GM19328 (cell line): ENCODE measurements at regions not wholly inside any gene's neighbourhood (a gene's known extent, or its start where the extent isn't known, plus 50 kb on each side); places are given as distances from the start of the nearest gene placed in this dataset.

ENCODE experiments used
- ATAC-seq: cut with Tn5 transposase; IDR thresholded peaks from one replicate; pipeline ENCODE4 v1.9.1; 2021; ENCODE audit warnings: mild to moderate bottlenecking, moderate library complexity; ENCODE audit not compliant: unreplicated experiment

- no peak for ATAC-seq
Measured at GRCh38 chr5:33315189-33315588, 125.6 kb upstream of the TARS1 start.

- no peak for ATAC-seq
Measured at GRCh38 chr5:33316773-33317172, 124.0 kb upstream of the TARS1 start.

- ATAC-seq = no peak
Measured at GRCh38 chr5:33317271-33317670, 123.5 kb upstream of the TARS1 start.

DNA sequence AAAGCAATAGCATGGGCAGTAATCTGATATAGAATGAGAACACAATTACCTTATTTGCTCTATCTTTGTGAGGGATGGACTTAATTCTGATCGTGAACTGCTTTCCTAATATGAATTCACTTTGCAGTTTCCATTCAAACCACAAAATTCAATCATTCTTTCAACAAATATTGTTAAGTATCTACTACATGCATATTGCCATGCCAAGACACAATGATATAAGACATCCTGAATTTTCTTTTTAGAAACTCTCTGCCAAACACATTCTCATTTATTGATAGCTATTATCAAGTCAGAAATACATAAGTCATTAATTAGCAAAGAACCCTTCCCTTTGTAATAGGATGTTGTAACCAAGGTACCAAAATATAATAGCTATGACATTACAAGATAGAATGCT, 121.6 kb upstream of the TARS1 start:
- ATAC-seq = no peak

GRCh38 chr5:33319841-33320240, 120.9 kb upstream of the TARS1 start:
- ATAC-seq = no peak

- ATAC-seq = no peak
Measured at GRCh38 chr5:33321026-33321425, 119.7 kb upstream of the TARS1 start.

GRCh38 chr5:33322632-33323031, 118.1 kb upstream of the TARS1 start:
- ATAC-seq = no peak

DNA sequence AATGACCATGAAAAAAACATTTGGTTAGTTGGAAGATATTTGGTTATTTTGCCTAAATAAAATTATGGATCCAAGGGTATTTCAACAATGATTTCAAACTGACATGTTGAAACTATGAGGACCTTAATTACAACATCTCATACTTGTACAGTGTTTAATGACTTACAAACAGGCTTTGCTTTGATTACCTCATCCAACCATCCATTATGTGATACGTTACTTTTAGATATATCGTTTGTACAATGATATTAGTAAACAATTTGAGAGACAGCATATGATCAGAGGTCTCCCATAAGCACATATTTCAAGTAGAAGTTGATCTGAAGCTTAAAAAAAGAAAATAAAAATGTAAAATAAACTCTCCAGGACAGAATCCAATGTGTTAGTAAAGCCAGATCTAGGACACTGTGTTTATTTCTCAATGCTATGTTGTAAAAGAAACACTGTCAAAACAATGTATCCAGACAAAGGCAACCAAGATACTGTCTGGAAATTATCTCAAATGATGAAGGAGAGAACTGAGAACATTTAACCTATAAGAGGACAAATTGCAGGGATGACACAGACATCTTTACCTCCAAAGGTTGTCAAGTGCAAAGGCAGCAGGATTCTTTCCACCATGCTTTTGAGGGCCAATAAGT, 116.0 kb upstream of the TARS1 start:
- no peak for ATAC-seq

- no peak for ATAC-seq
Measured at GRCh38 chr5:33328818-33329217, 111.9 kb upstream of the TARS1 start.

GRCh38 chr5:33329891-33330290, 110.9 kb upstream of the TARS1 start:
- no peak for ATAC-seq

DNA sequence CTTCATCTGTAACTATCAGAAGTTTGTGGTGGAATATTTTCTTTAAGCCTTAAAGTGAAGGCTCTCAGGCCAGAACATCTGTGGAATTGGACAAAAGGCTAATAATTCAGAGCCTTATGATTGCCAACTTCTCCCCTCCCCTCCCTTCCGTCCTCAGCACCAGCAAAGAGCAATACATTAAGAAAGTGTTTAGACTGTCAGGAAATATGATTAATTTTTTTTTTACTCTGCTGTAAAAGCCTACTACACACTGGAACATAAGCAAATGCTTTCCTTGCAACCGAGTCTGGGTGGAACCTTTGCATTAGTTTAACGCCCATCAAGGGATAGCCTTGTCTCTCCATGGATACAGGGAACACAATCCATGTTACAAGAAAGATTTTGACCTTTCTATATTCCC, 110.3 kb upstream of the TARS1 start:
- ATAC-seq = no peak

DNA sequence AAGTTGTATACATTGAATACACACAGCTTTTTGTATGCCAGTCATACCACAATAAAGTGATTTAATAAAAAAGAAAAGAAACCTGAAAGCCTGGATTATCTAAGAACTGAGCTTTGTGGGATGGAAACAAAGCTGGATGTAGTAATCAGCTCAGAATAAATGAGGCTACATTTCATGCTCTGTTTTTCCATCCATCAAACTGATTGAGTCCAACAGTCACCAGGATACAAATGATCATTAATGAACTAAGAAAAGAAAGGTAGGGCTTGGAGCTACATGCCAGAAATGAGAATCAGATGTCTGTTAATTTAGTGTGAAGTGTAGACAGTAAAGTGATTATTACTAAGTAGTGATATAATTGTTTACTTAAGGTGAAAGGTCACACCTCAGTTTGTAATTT, 109.8 kb upstream of the TARS1 start:
- ATAC-seq = no peak

GRCh38 chr5:33332804-33333203, 108.0 kb upstream of the TARS1 start:
- ATAC-seq = no peak

DNA sequence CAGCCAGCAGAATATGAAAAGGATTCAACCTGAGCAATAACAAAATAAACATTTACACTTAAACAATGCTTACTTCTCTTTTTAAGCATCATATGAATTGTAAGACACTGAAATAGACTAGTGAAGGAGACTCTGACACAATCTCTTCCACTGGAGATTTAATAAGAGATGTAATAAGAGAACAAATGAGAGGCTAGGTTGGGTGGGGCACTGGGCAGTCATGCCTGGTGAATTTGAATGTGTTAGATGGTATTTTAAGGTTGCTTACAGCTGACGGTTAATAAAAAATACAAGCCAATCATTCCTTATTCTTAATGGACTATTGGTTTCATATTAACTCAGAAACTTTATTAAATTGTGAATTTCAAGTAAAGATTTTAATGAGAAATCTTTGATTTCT, 105.9 kb upstream of the TARS1 start:
- no peak for ATAC-seq

GRCh38 chr5:33336891-33337636, 103.7 kb upstream of the TARS1 start:
- no peak for ATAC-seq

DNA sequence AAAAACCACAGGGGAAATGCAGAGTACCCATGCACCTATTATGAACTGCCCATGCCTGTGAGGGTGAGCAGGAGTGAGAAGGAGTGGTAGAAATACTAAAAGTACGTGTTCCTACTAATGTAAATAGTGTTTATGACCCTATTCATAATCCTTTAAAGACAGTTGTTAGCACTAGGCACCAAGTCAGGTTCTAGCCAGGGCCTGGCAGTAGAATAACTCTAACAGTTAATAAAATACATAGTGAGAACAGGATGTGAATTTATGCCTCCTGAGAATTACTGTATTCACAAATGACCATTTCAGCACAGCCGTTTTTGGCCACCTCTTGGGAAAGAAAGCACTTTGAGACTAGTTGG, 103.2 kb upstream of the TARS1 start:
- no peak for ATAC-seq

DNA sequence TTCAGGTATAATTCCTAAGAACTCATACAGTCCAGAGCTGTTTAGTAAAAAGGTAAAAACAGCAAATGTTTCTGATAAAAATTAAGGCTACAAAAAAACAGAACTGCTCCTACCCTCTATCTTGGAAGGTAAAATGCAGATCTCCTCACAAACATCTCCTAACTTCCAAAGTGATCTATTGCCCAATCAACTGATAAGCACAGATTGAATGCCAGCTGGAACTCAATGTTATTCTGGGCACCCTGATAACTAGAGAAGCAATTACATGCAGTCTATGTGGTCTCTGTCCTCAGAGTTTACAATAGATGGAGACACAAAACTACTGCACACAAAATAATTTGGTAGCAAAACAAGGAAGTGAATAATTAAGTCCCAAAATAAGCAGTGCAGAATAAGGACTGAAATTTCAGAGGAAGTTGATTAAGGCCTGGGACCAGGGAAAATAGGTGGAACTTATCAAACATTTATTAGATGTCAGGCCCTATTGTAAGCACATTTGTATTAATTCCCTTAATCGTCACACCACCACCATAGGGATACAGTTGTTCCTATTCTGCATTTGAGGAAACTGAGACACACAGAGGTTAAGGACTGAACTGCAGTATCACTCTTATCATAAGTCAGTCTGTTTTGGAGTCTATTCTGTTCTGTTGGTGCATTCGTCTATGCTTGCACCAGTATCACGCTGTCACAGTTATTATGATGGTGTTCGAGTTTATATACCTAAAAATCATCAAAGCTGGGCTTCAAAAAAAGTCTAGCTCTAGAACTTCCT, 102.2 kb upstream of the TARS1 start:
- ATAC-seq = no peak

- ATAC-seq = no peak
Measured at GRCh38 chr5:33339413-33339812, 101.4 kb upstream of the TARS1 start.

- no peak for ATAC-seq
Measured at GRCh38 chr5:33340195-33340594, 100.6 kb upstream of the TARS1 start.

GRCh38 chr5:33341351-33341750, 99.4 kb upstream of the TARS1 start:
- ATAC-seq = no peak

- ATAC-seq = no peak
Measured at GRCh38 chr5:33343676-33344327, 97.0 kb upstream of the TARS1 start.

DNA sequence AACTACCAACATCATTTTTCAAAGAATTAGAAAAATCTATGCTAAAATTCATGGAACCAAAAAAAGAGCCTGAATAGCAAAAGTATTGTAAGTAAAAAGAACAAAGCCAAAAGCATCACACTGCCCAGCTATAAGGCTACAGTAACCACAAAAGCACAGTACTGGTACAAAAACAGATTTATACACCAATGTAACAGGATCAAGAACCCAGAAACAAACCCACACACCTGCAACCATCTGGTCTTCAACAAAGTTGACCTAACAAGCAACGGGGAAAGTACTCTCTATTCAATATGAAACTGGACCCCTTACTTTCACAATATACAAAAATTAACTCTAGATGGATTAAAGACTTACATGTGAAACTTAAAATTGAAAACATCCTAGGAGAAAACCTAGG, 94.2 kb upstream of the TARS1 start:
- ATAC-seq = no peak
